HG02852 (cell line): ENCODE measurements at regions not wholly inside any gene's neighbourhood (a gene's known extent, or its start where the extent isn't known, plus 50 kb on each side); places are given as distances from the start of the nearest gene placed in this dataset.
"Not testable (repeated sequence)": the region's sequence is repeated elsewhere in the genome, so short reads cannot be mapped to it uniquely, and the experiment has no call there.

Experiments
- ATAC-seq: cut with Tn5 transposase; IDR thresholded peaks from one replicate; pipeline ENCODE4 v1.9.1; 2021; ENCODE audit warnings: mild to moderate bottlenecking, moderate library complexity; ENCODE audit not compliant: unreplicated experiment

DNA sequence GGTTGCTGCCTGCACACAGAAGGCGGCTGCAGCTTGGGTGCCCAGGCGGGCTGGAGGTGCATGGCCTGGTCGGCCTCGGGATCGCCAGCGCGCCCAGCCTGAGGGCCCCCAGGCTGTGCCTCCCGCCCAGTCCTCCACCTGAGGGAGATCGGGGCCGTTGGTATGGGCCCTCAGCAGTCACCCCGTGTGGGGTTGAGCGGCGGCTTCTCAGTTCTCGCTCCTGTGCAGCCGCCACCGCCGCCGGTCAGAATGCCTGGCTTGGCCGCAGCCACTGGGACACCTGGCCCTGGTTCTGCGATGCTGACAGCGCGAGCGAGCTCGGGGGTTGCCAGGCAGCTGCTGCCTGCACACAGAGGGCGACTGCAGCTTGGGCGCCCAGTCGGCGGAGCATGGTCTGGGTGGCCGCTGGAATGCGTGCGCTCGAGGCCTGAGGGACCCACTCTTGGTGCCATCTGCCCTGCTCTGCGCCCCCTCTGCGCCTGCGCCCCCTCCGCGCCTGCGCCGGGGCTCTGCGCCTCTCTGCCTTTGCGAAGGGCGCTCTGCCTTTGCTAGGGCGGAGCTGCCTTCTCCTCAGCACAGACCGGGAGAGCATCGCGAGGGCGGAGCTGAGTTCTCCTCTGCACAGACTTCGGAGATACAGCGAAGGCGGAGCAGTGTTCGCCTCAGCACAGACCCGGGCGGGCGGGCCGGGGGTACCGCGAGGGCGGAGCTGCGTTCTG is 84.6 kb upstream of the ZNG1F start:
- ATAC-seq = peak; percentile 100

DNA sequence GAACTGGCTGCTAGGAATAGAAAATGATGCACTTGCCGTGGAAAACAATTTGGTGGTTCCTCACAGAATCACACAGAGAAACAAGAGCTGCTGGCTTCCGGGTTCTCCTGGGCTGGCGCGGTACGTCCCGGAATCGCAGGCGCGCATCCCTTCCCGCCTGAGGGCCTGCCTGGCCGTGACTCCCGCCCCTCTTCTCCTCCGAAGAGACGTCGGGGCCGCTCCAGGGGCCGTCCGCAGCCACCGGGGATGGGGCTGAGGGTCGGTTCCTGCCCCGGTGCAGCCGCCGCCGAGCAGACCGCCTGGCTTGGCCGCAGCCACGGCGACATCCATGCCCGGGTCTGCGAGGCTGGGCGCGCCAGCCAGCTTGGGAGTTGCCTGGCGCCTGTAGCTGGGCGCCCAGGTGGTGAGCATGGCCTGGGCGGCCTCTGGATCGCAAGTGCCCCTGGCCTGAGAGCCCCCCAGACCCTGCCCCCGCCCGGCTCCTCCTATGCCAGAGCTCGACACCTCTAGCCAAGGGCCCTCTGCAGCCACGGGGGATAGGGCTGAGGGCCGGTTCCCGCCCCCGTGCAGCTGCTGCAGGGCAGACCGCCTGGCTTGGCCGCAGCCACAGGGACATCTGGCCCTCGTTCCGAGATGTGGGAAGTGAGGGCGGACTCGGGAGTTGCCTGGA is 83.9 kb upstream of the ZNG1F start:
- peak; percentile 24 for ATAC-seq

DNA sequence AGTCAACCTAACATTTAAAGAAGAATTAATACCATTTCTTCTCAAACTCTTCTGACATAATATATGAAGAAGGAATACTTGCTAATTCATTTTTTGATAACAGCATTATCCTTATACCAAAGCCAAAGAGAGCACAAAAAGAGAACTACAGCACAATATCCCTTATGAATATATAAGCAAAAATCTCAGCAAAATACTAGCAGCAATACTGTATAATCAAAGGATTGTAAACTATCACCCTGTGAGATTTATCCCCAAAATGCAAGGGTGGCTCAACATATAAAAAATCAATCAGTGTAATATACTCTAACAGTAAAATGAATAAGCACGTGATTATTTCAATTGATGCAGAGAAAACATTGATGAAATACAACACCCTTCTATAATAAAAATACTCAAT is 81.9 kb upstream of the ZNG1F start:
- ATAC-seq = not testable (repeated sequence)

DNA sequence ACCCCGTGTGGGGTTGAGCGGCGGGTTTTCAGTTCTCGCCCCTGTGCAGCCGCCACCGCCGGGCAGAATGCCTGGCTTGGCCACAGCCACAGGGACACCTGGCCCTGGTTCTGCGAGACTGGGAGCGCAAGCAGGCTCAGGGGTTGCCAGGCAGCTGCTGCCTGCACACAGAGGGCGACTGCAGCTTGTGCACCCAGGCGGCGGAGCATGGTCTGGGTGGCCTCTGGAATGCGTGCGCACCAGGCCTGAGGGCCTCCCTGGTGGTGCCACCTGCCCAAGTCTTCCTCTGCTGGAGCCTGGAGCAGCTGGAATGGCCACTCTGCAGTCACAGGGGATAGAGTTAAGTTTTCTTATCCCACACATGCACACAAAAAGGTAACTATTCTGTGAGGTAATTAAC is 80.4 kb upstream of the ZNG1F start:
- ATAC-seq = not testable (repeated sequence)

DNA sequence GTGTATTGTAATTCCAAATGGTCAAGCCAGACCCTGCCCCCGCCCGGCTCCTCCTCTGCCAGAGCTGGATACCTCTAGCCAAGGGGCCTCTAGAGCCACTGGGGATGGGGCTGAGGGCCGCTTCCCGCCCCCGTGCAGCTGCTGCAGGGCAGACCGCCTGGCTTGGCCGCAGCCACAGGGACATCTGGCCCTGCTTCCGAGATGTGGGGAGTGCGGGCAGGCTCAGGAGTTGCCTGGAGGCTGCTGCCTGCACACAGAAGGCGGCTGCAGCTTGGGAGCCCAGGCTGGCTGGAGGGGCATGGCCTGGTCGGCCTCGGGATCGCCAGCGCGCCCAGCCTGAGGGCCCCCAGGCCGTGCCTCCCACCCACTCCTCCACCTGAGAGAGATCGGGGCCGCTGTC is 79.9 kb upstream of the ZNG1F start:
- not testable (repeated sequence) for ATAC-seq

DNA sequence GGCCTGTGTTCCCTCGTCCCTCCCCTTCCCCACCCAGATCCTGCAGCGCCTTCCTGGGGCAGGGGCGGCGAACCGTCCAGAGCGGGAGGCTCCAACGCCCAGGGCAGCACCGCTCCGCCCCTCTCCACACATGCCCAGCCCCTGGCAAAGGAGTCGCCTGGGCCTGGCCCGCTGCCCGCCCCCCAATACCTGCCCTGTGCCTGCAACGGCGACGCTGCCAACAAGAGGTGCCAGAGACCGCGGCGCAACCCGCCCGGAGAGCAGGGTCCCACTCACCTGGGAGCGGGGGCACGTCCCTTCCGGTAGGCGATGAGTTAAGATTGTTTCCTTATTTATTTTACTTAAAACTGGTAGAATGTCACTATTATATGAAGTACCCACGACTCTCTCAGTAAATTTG is 77.5 kb upstream of the ZNG1F start:
- ATAC-seq = not testable (repeated sequence)

DNA sequence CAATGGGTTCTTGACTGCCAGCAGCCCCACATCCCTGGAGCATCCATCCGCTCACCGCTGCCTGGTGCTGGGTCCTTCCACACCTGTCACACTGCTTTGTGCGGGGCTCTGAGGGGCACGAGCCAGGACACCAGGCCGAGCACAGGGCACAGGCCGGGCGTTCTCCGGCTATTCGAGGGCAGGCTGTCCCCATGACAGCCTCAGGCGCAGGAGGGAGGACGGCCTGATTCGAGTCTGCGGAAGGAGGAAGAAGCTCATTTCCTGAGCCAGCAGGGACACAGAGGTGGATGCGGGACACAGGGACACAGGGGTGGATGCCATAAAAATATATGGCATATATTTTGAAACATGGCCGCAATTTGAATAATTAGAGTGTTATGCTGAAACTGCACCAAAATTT is 76.9 kb upstream of the ZNG1F start:
- ATAC-seq = not testable (repeated sequence)

DNA sequence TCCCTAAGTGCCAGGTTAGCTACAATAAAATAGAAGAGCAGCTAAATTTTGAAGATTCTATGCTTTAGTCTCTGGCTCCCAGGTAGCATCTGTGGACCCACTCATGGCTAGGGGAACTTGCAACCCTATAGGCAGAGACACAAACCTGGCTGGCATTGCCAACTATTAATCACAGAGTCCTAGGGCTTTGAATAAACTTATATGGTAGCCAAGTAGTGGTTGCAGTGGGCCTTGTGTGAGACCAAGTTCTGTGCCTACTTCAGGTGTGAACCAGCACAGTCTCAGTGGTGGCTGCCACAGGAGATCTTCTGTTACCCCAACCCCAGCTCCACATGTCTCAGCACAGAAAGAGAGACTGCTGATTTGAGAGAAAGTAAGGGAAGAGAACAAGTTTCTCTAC is 62.9 kb upstream of the ZNG1F start:
- not testable (repeated sequence) for ATAC-seq

DNA sequence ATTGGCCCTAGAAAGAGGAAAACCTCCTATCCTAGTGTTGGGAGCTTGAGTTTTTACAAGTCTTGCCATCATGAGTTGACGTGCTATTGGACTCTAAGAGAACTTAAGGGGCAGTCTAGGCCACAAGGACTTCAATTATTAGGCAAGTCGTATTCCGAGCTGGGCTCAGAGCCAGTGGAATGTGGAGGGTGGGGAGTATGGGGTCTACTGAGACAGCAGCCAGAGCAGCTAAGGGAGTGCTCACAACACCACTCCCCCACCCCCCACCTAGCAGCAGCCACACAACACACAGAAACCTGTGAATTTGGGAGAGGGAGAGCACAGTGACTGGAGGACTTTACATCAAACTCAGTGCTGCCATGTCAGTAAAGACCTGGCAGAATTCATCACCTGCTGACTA is 62.0 kb upstream of the ZNG1F start:
- not testable (repeated sequence) for ATAC-seq

DNA sequence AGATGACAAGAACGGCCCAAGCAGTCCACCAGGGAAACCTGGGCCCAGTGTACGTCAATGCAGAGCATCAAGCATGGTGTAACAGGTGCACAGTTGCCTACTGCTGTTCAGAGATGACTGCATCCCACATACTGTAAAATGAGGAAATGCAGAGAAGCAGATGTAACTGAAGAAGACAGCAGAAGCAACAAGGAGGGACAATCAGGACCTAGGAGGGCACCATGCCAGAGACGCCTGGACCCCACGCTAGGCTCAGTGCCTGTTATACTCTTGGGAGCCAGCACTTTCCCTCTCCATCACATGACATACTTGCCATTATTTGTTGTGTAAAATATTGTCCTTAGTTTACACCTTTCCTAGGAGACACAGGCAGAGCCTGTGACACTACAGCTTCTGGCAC is 57.6 kb upstream of the ZNG1F start:
- ATAC-seq = not testable (repeated sequence)
